Trophoblast cell (in vitro differentiated cells and primary cell): ENCODE measurements at regions not wholly inside any gene's neighbourhood (a gene's known extent, or its start where the extent isn't known, plus 50 kb on each side); places are given as distances from the start of the nearest gene placed in this dataset.

ENCODE experiments used
- DNase-seq, 2 donors: peaks; one replicate each; pipeline ENCODE4 v3.0.0-alpha.2; 2016
- H2AFZ ChIP-seq: 2 replicates; pipeline ENCODE4 v1.6.1; 2013; ENCODE audit warnings: low read length, moderate library complexity, mild to moderate bottlenecking; ENCODE audit not compliant: insufficient read depth, poor library complexity
- H2AK5ac ChIP-seq: 2 replicates; pipeline ENCODE4 v1.6.1; 2013; ENCODE audit warnings: mild to moderate bottlenecking, low read length
- H2BK120ac ChIP-seq: 2 replicates; pipeline ENCODE4 v1.6.1; 2013; ENCODE audit warnings: low read length, mild to moderate bottlenecking, moderate library complexity; ENCODE audit not compliant: insufficient read depth, poor library complexity
- H2BK12ac ChIP-seq: 2 replicates; pipeline ENCODE4 v1.6.1; 2013; ENCODE audit warnings: mild to moderate bottlenecking, low read length, moderate library complexity
- H2BK5ac ChIP-seq: 2 replicates; pipeline ENCODE4 v1.6.1; 2013; ENCODE audit warnings: low read length, low read depth, moderate library complexity, mild to moderate bottlenecking; ENCODE audit not compliant: poor library complexity
- H3K14ac ChIP-seq: 2 replicates; pipeline ENCODE4 v1.6.1; 2013; ENCODE audit warnings: mild to moderate bottlenecking, low read length
- H3K18ac ChIP-seq: 2 replicates; pipeline ENCODE4 v1.6.1; 2013; ENCODE audit warnings: mild to moderate bottlenecking, low read length
- H3K23ac ChIP-seq: 2 replicates; pipeline ENCODE4 v1.6.1; 2013; ENCODE audit warnings: low read length
- H3K27ac ChIP-seq: 2 replicates; pipeline ENCODE4 v1.5.1; 2013; ENCODE audit warnings: low read depth, mild to moderate bottlenecking, inconsistent platforms, low read length, moderate library complexity
- H3K27me3 ChIP-seq: 2 replicates; pipeline ENCODE4 v1.6.1; 2013; ENCODE audit warnings: inconsistent platforms, mild to moderate bottlenecking, low read length, moderate library complexity; ENCODE audit not compliant: insufficient read depth
- H3K36me3 ChIP-seq, 2 experiments: 1 replicate in 1 of 2; 2 replicates in 1 of 2; pipeline ENCODE4 v1.6.1; 2013; ENCODE audit warnings: low read length in 2 of 2, mild to moderate bottlenecking in 2 of 2, moderate library complexity in 1 of 2; ENCODE audit not compliant: insufficient read depth in 2 of 2, control insufficient read depth in 1 of 2
- H3K4ac ChIP-seq: 2 replicates; pipeline ENCODE4 v1.6.1; 2013; ENCODE audit warnings: low read depth, mild to moderate bottlenecking, low read length, moderate library complexity
- H3K4me1 ChIP-seq, 2 experiments: 1 replicate in 1 of 2; 2 replicates in 1 of 2; pipeline ENCODE4 v1.6.1; 2013; ENCODE audit warnings: low read length in 2 of 2, mild to moderate bottlenecking in 2 of 2, moderate library complexity in 1 of 2; ENCODE audit not compliant: insufficient read depth in 2 of 2, control insufficient read depth in 1 of 2
- H3K4me2 ChIP-seq: 2 replicates; pipeline ENCODE4 v1.6.1; 2013; ENCODE audit warnings: inconsistent platforms, mild to moderate bottlenecking, low read length, moderate library complexity
- H3K4me3 ChIP-seq: 2 replicates; pipeline ENCODE4 v1.5.1; 2013; ENCODE audit warnings: mild to moderate bottlenecking, low read depth, low read length, inconsistent platforms
- H3K79me1 ChIP-seq: one replicate; pipeline ENCODE4 v1.6.1; 2013; ENCODE audit warnings: low read length
- H3K79me2 ChIP-seq: 2 replicates; pipeline ENCODE4 v1.6.1; 2013; ENCODE audit warnings: low read length, mild to moderate bottlenecking; ENCODE audit not compliant: control insufficient read depth, insufficient read depth, poor library complexity
- H3K9ac ChIP-seq: 2 replicates; pipeline ENCODE4 v1.6.1; 2013; ENCODE audit warnings: mild to moderate bottlenecking, low read length
- H3K9me3 ChIP-seq: 2 replicates; pipeline ENCODE4 v1.6.1; 2013; ENCODE audit warnings: low read depth, mild to moderate bottlenecking, control low read depth, inconsistent platforms, low read length; ENCODE audit not compliant: insufficient read depth
- H4K12ac ChIP-seq: 2 replicates; pipeline ENCODE4 v1.6.1; 2013; ENCODE audit warnings: low read depth, mild to moderate bottlenecking, low read length, moderate library complexity
- H4K8ac ChIP-seq: 2 replicates; pipeline ENCODE4 v1.6.1; 2013; ENCODE audit warnings: low read depth, mild to moderate bottlenecking, low read length, moderate library complexity
- H4K91ac ChIP-seq: one replicate; pipeline ENCODE4 v1.6.1; 2013; ENCODE audit warnings: low read depth, mild to moderate bottlenecking, low read length, moderate library complexity
- WGBS: extraction: QIAGEN DNeasy Blood & Tissue Kit; methylation state at CpG from one replicate; pipeline ENCODE4 v1.1.7; 2013; ENCODE audit warnings: missing lambda C conversion rate; ENCODE audit not compliant: insufficient read length, insufficient coverage; ENCODE audit errors: extremely low coverage; 5-methylcytosine and 5-hydroxymethylcytosine counted together

GRCh38 chr12:127060933-127061332, 1206.0 kb upstream of the TMEM132C start:
- no peak overlapping the region for H3K14ac ChIP-seq
- H3K4me3 ChIP-seq: no peak overlapping the region
- no peaks in the 10 kb centered on the region for H3K9me3 ChIP-seq
- no peak overlapping the region for H4K12ac ChIP-seq
- no CpG with 5 or more reads among the region's 14 CpGs for WGBS
- H2BK12ac ChIP-seq: no peak overlapping the region
- H3K18ac ChIP-seq: no peak overlapping the region
- no peak overlapping the region for H3K23ac ChIP-seq
- H3K4me1 ChIP-seq: no peaks in the 10 kb centered on the region
- H2BK5ac ChIP-seq: no peak overlapping the region
- no peaks in the 10 kb centered on the region for H3K79me2 ChIP-seq
- H2AK5ac ChIP-seq: no peak overlapping the region
- no peaks in the 10 kb centered on the region for H3K27me3 ChIP-seq
- H3K79me1 ChIP-seq: no peaks in the 10 kb centered on the region
- H2BK120ac ChIP-seq: no peak overlapping the region
- H4K91ac ChIP-seq: no peak overlapping the region
- no peaks in the 10 kb centered on the region for H3K36me3 ChIP-seq
- no peak overlapping the region for H3K27ac ChIP-seq
- H3K4ac ChIP-seq: no peak overlapping the region
- no peak overlapping the region for H4K8ac ChIP-seq
- no peak overlapping the region for H2AFZ ChIP-seq
- no peak overlapping the region for H3K4me2 ChIP-seq
- DNase-seq: no peak
- no peak overlapping the region for H3K9ac ChIP-seq

GRCh38 chr12:127063339-127064072, 1203.5 kb upstream of the TMEM132C start:
- Histone ChIP-seq H4K91ac (no peak overlapping the region), H4K12ac (no peak overlapping the region), H3K18ac (no peak overlapping the region), H2AFZ (no peak overlapping the region), H3K4me3 (no peak overlapping the region), H2AK5ac (no peak overlapping the region), H2BK120ac (no peak overlapping the region), H2BK12ac (no peak overlapping the region), H3K36me3 (no peaks in the 10 kb centered on the region), H3K27me3 (no peaks in the 10 kb centered on the region), H3K4me1 (no peaks in the 10 kb centered on the region), H3K79me2 (no peaks in the 10 kb centered on the region), H3K79me1 (no peaks in the 10 kb centered on the region), H3K9me3 (no peaks in the 10 kb centered on the region), H3K4ac (no peak overlapping the region), H3K27ac (no peak overlapping the region), H3K9ac (no peak overlapping the region), H2BK5ac (no peak overlapping the region), H3K23ac (no peak overlapping the region), H4K8ac (no peak overlapping the region), H3K4me2 (no peak overlapping the region), H3K14ac (no peak overlapping the region)
- peak in 1 of 2 donors; percentile 67 for DNase-seq
- WGBS: no CpG with 5 or more reads among the region's 18 CpGs

GRCh38 chr12:127064207-127064606, 1202.8 kb upstream of the TMEM132C start:
- Histone ChIP-seq H3K36me3 (no peaks in the 10 kb centered on the region), H3K9me3 (no peaks in the 10 kb centered on the region), H3K4me1 (no peaks in the 10 kb centered on the region), H3K27me3 (no peaks in the 10 kb centered on the region), H3K23ac (no peak overlapping the region), H3K14ac (no peak overlapping the region), H4K91ac (no peak overlapping the region), H3K4me3 (no peak overlapping the region), H2BK5ac (no peak overlapping the region), H3K9ac (no peak overlapping the region), H2AFZ (no peak overlapping the region), H2BK12ac (no peak overlapping the region), H3K79me2 (no peaks in the 10 kb centered on the region), H4K8ac (no peak overlapping the region), H3K18ac (no peak overlapping the region), H3K27ac (no peak overlapping the region), H4K12ac (no peak overlapping the region), H3K4ac (no peak overlapping the region), H3K79me1 (no peaks in the 10 kb centered on the region), H2BK120ac (no peak overlapping the region), H2AK5ac (no peak overlapping the region), H3K4me2 (no peak overlapping the region)
- no peak for DNase-seq
- no CpG with 5 or more reads among the region's 5 CpGs for WGBS

GRCh38 chr12:127065595-127065994, 1201.4 kb upstream of the TMEM132C start:
- DNase-seq: no peak
- no CpG with 5 or more reads among the region's 1 CpG for WGBS

More at GRCh38 chr12:127065595-127065994, 1201.4 kb upstream of the TMEM132C start:
- no peak overlapping the region for H4K91ac ChIP-seq
- no peaks in the 10 kb centered on the region for H3K79me2 ChIP-seq
- no peak overlapping the region for H3K23ac ChIP-seq
- H3K18ac ChIP-seq: no peak overlapping the region
- H3K79me1 ChIP-seq: no peaks in the 10 kb centered on the region
- no peaks in the 10 kb centered on the region for H3K4me1 ChIP-seq
- H3K9ac ChIP-seq: no peak overlapping the region
- H3K4me3 ChIP-seq: no peak overlapping the region
- H3K27ac ChIP-seq: no peak overlapping the region
- H3K36me3 ChIP-seq: no peaks in the 10 kb centered on the region
- no peak overlapping the region for H2BK120ac ChIP-seq
- H2AFZ ChIP-seq: no peak overlapping the region
- H2BK5ac ChIP-seq: no peak overlapping the region
- no peak overlapping the region for H3K4ac ChIP-seq
- no peak overlapping the region for H4K12ac ChIP-seq
- H3K4me2 ChIP-seq: no peak overlapping the region
- H3K14ac ChIP-seq: no peak overlapping the region
- H3K9me3 ChIP-seq: no peaks in the 10 kb centered on the region
- no peaks in the 10 kb centered on the region for H3K27me3 ChIP-seq
- H4K8ac ChIP-seq: no peak overlapping the region
- no peak overlapping the region for H2BK12ac ChIP-seq
- H2AK5ac ChIP-seq: no peak overlapping the region
